ENCODE measurements at regions not wholly inside any gene's neighbourhood (a gene's known extent, or its start where the extent isn't known, plus 50 kb on each side); places are given as distances from the start of the nearest gene placed in this dataset.

DNA sequence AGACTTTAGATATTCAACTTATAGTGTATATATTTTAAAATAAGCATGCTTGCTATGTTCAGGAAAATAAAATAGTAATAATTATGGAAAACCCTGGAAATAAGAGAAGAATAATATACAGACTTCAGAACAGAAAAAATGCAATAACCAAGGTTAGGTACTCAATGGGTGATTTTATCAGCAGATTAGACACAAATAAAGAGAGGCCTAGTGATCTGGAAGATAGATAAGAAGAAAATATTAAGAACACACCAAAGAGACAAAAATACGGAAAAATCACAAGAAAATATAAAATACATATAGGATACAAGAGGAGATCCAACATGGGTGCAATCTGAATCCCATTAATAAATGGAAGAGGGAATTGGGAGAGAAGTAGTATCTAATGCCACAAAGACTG is 1348.5 kb upstream of the WWC1 start:
- no peak for TF ChIP-seq POLR2A (IDR thresholded peaks at IDR 0.05)
- TF ChIP-seq, protein P1, sequence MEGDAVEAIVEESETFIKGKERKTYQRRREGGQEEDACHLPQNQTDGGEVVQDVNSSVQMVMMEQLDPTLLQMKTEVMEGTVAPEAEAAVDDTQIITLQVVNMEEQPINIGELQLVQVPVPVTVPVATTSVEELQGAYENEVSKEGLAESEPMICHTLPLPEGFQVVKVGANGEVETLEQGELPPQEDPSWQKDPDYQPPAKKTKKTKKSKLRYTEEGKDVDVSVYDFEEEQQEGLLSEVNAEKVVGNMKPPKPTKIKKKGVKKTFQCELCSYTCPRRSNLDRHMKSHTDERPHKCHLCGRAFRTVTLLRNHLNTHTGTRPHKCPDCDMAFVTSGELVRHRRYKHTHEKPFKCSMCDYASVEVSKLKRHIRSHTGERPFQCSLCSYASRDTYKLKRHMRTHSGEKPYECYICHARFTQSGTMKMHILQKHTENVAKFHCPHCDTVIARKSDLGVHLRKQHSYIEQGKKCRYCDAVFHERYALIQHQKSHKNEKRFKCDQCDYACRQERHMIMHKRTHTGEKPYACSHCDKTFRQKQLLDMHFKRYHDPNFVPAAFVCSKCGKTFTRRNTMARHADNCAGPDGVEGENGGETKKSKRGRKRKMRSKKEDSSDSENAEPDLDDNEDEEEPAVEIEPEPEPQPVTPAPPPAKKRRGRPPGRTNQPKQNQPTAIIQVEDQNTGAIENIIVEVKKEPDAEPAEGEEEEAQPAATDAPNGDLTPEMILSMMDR (IDR thresholded peaks at IDR 0.05 in 4 of 5, conservative IDR thresholded peaks at IDR 0.05 in 1 of 5), result no peak

Measured in gastrocnemius medialis (tissue), 4 donors.